Fibroblast of peridontal ligament (primary cell): ENCODE measurements at regions not wholly inside any gene's neighbourhood (a gene's known extent, or its start where the extent isn't known, plus 50 kb on each side); places are given as distances from the start of the nearest gene placed in this dataset.

ENCODE experiments used
- DNase-seq: peaks from one replicate; pipeline ENCODE4 v3.0.0-alpha.2; 2010; ENCODE audit errors: extremely low read depth

DNA sequence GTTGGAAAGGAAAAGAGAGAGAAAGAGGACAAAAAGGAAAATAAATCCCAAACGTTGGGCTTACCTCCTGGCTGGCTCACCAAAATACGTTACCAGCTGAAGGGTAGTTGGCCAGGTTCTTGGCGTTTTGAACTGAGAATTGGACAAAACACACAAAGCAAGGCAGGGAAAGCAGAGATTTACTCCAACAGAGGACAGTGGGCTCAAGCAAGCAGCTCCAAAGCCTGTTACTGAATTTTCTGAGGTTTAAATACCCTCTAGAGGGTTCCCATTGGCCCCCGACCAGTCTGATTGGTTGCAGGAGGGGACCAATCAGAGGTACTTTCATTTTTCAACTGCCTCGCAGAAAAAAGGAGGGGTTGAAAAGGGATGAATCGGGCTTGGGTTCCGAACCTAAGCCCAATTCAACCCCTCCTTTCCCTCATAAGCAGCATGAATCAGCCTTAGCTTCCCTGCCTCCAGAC is 55.6 kb upstream of the ALOX12 start:
- DNase-seq: peak; percentile 34

DNA sequence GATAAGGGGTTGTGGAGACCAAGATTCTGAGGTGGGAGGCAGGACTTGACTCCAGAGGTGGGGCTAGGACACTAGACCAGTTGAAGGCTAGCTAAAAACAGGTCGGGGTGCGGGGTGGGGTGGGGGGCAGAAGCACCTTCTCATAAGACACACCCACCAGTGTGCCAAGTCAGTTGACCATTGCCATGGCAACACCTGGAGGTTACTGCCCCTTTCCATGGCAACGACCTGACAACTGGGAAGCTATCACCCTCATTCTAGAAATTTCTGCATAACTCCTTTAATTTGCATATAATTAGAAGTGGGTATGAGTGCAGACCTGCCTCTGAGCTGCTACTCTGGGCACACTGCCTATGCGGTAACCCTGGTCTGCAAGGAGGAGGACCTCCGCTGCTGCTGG is 53.9 kb upstream of the ALOX12 start:
- no peak for DNase-seq

DNA sequence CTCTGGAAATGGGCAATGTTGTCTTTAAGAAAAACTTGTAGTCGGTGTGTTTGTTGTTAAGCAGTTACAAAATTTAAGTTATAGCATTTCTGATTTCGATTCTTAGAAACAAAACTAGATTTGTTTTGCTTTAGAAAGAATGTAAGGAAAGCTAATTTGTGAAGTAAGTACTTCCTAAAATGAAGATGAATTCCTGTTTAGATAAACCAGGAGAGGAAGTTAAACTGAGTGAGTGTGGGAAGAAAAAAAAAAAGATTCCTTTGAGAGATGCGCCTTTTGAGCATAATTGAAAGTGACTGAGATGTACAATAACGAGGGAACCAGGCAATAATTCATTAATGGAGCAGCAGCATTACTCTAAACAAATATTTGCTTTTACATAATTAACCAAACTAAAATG is 52.4 kb upstream of the ALOX12 start:
- no peak for DNase-seq
